HEK293 (cell line): ENCODE measurements at regions not wholly inside any gene's neighbourhood (a gene's known extent, or its start where the extent isn't known, plus 50 kb on each side); places are given as distances from the start of the nearest gene placed in this dataset.
A peak's percentile ranks its signal among the peaks of the same experiment; 100 is the strongest.
"Not testable (repeated sequence)": the region's sequence is repeated elsewhere in the genome, so short reads cannot be mapped to it uniquely, and the experiment has no call there.

Source experiments
- CTCF ChIA-PET: fragments of 350-600 bp; formaldehyde crosslinking; extraction: SDS; loops from one replicate; lab custom pipeline; 2021; ENCODE audit warnings: antibody characterized with exemption; lab: Yijun Ruan, JAX
- POLR2A ChIA-PET: fragments of 300-600 bp; formaldehyde crosslinking; extraction: SDS; loops from one replicate; lab custom pipeline; 2020; ENCODE audit warnings: antibody characterized with exemption, inconsistent platforms; lab: Yijun Ruan, JAX
- H3K27ac ChIP-seq: fragments of 200-500 bp; sonication (Bioruptor generic); 2 replicates; pipeline ENCODE4 v1.5.1; 2014; ENCODE audit warnings: low read depth, low read length, control low read depth, inconsistent platforms; ENCODE audit errors: extremely low read depth
- H3K36me3 ChIP-seq, 2 experiments: fragments of 200-500 bp in 1 of 2; sonication (Bioruptor generic) in 1 of 2; 1 replicate in 1 of 2; 2 replicates in 1 of 2; pipeline ENCODE4 v1.5.1; 2014 to 2017; ENCODE audit warnings: inconsistent platforms in 2 of 2, low read length in 2 of 2; ENCODE audit not compliant: control insufficient read depth in 2 of 2, insufficient read depth in 1 of 2
- H3K4me1 ChIP-seq: fragments of 200-500 bp; sonication (Bioruptor generic); 2 replicates; pipeline ENCODE4 v1.5.1; 2014; ENCODE audit warnings: mild to moderate bottlenecking, low read length, inconsistent platforms; ENCODE audit not compliant: control insufficient read depth, insufficient read depth
- H3K4me3 ChIP-seq: 2 replicates; pipeline ENCODE4 v1.5.1; 2011; ENCODE audit warnings: low read depth, mild to moderate bottlenecking, control low read depth, low read length, moderate library complexity
- H3K9me3 ChIP-seq: fragments of 200-500 bp; sonication (Bioruptor generic); 2 replicates; pipeline ENCODE4 v1.5.1; 2014; ENCODE audit warnings: low read depth, low read length, inconsistent platforms; ENCODE audit not compliant: control insufficient read depth, insufficient read depth
- BCL6B ChIP-seq: fragments of 450-650 bp; formaldehyde crosslinking; IDR thresholded peaks from 2 replicates; pipeline ENCODE4 v1.5.1; 2017; ENCODE audit warnings: missing biosample characterization, missing genetic modification characterization
- MZF1 ChIP-seq: fragments of 450-650 bp; formaldehyde crosslinking; IDR thresholded peaks from 2 replicates; pipeline ENCODE4 v1.5.1; 2017; ENCODE audit warnings: missing biosample characterization, missing genetic modification characterization, borderline replicate concordance
- PATZ1 ChIP-seq: fragments of 450-650 bp; formaldehyde crosslinking; IDR thresholded peaks from 2 replicates; pipeline ENCODE4 v1.5.1; 2016; ENCODE audit warnings: missing biosample characterization, missing genetic modification characterization
- SP2 ChIP-seq: fragments of 450-650 bp; formaldehyde crosslinking; IDR thresholded peaks from 2 replicates; pipeline ENCODE4 v1.5.1; 2016; ENCODE audit warnings: missing biosample characterization, missing genetic modification characterization
- SP3 ChIP-seq: fragments of 450-650 bp; formaldehyde crosslinking; IDR thresholded peaks from 2 replicates; pipeline ENCODE4 v1.5.1; 2016; ENCODE audit warnings: missing biosample characterization, missing genetic modification characterization
- ZNF16 ChIP-seq: fragments of 450-650 bp; formaldehyde crosslinking; IDR thresholded peaks from 2 replicates; pipeline ENCODE4 v1.5.1; 2016; ENCODE audit warnings: low read depth, missing biosample characterization, missing genetic modification characterization
- ZNF221 ChIP-seq: fragments of 450-650 bp; formaldehyde crosslinking; IDR thresholded peaks from 2 replicates; pipeline ENCODE4 v1.5.1; 2017; ENCODE audit warnings: missing biosample characterization, missing genetic modification characterization, borderline replicate concordance
- ZNF24 ChIP-seq: fragments of 450-650 bp; formaldehyde crosslinking; IDR thresholded peaks from 2 replicates; pipeline ENCODE4 v1.5.1; 2016; ENCODE audit warnings: missing biosample characterization, missing genetic modification characterization
- ZNF266 ChIP-seq: fragments of 450-650 bp; formaldehyde crosslinking; IDR thresholded peaks from 2 replicates; pipeline ENCODE4 v1.5.1; 2016; ENCODE audit warnings: missing biosample characterization, missing genetic modification characterization, low read depth
- ZNF350 ChIP-seq: fragments of 450-650 bp; formaldehyde crosslinking; IDR thresholded peaks from 2 replicates; pipeline ENCODE4 v1.5.0; 2017; ENCODE audit warnings: missing biosample characterization, mild to moderate bottlenecking, missing genetic modification characterization
- ZNF391 ChIP-seq: fragments of 450-650 bp; formaldehyde crosslinking; IDR thresholded peaks from 2 replicates; pipeline ENCODE4 v1.5.1; 2016; ENCODE audit warnings: low read depth, missing biosample characterization, missing genetic modification characterization, borderline replicate concordance
- ZNF544 ChIP-seq: fragments of 450-650 bp; formaldehyde crosslinking; IDR thresholded peaks from 2 replicates; pipeline ENCODE4 v1.5.0; 2017; ENCODE audit warnings: missing biosample characterization, missing genetic modification characterization
- ZNF600 ChIP-seq: fragments of 450-650 bp; formaldehyde crosslinking; IDR thresholded peaks from 2 replicates; pipeline ENCODE4 v1.5.1; 2016; ENCODE audit warnings: missing biosample characterization, missing genetic modification characterization
- ZNF776 ChIP-seq: fragments of 450-650 bp; formaldehyde crosslinking; IDR thresholded peaks from 2 replicates; pipeline ENCODE4 v1.5.0; 2017; ENCODE audit warnings: missing biosample characterization, missing genetic modification characterization, borderline replicate concordance
- ZSCAN16 ChIP-seq: fragments of 450-650 bp; formaldehyde crosslinking; IDR thresholded peaks from 2 replicates; pipeline ENCODE4 v1.5.1; 2016; ENCODE audit warnings: missing biosample characterization, missing genetic modification characterization
- ZSCAN30 ChIP-seq: fragments of 450-650 bp; IDR thresholded peaks from 2 replicates; pipeline ENCODE4 v1.5.1; 2018; ENCODE audit warnings: missing biosample characterization, mild to moderate bottlenecking, missing genetic modification characterization, moderate library complexity
- TF ChIP-seq, protein P1 (sequence below): fragments of 450-650 bp; formaldehyde crosslinking; optimal IDR thresholded peaks from 2 replicates; pipeline ENCODE3; 2016; ENCODE audit warnings: missing biosample characterization, mild to moderate bottlenecking, missing genetic modification characterization
- TF ChIP-seq, protein P2 (sequence below): fragments of 450-650 bp; formaldehyde crosslinking; IDR thresholded peaks from 2 replicates; pipeline ENCODE4 v1.5.0; 2017; ENCODE audit warnings: missing biosample characterization, missing genetic modification characterization, borderline replicate concordance

- TF ChIP-seq BCL6B (tag by site-specific recombination) (peak; percentile 34; the same call in 1 of the 2 replicates), ZNF266 (no peak)
- Histone ChIP-seq H3K9me3 (no peaks in the 10 kb centered on the region), H3K4me1 (peaks cover 9% of the 10 kb centered on the region), H3K4me3 (no peak overlapping the region), H3K27ac (no peak overlapping the region), H3K36me3 (no peaks in the 10 kb centered on the region)
- ChIA-PET POLR2A (no interaction called here), CTCF (no interaction called here)
Observed at GRCh38 chr6:112936504-112936903, 589.4 kb downstream of the RFPL4B start.

DNA sequence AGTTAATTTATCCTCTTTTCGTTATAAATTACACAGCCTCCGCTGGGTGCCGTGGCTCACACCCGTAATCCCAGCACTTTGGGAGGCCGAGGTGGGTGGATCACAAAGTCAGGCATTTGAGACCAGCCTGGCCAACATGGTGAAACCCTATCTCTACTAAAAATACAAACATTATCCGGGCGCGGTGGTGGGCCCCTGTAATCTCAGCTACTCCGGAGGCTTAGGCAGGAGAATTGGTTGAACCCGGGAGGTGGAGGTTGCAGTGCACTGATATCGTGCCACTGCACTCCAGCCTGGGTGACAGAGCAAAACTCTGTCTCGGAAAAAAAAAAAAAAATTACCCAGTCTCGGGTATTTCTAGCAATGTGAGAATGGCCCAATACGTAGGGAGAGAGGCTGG lies 590.6 kb downstream of the RFPL4B start:
- POLR2A ChIA-PET = not testable (repeated sequence)

DNA sequence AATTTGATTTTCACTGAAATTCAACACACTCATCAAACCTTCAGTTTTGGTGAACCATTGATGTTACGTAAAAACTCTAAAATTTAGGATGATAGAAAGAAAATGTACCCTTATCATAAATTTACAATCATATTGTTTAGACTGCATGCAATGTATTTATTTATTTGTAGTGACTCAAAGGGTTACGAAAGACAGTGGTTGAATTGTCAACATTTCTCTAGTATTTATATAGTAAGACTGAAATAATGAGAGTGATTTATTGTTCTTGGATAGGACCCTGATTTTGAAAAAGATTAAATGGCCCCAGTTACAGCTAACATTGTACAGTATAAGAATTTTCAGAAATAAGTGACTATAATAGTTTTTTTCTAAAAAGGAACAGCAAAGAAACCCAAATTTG lies 591.5 kb downstream of the RFPL4B start:
- no peak for TF ChIP-seq ZSCAN16 (tag by site-specific recombination)
- TF ChIP-seq SP3 (tag by site-specific recombination) = no peak
- TF ChIP-seq ZSCAN30 (tag by site-specific recombination) = no peak
- no peak for TF ChIP-seq PATZ1
- TF ChIP-seq ZNF16 (tag by site-specific recombination) = no peak
- TF ChIP-seq, protein P1, sequence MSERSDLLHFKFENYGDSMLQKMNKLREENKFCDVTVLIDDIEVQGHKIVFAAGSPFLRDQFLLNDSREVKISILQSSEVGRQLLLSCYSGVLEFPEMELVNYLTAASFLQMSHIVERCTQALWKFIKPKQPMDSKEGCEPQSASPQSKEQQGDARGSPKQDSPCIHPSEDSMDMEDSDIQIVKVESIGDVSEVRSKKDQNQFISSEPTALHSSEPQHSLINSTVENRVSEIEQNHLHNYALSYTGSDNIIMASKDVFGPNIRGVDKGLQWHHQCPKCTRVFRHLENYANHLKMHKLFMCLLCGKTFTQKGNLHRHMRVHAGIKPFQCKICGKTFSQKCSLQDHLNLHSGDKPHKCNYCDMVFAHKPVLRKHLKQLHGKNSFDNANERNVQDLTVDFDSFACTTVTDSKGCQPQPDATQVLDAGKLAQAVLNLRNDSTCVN = no peak
- TF ChIP-seq ZNF221 (tag by site-specific recombination) = no peak
- TF ChIP-seq ZNF544 (tag by site-specific recombination) = no peak
- TF ChIP-seq ZNF600 (tag by site-specific recombination) = no peak
- no peak for TF ChIP-seq SP2 (tag by site-specific recombination)
- TF ChIP-seq, protein P2, sequence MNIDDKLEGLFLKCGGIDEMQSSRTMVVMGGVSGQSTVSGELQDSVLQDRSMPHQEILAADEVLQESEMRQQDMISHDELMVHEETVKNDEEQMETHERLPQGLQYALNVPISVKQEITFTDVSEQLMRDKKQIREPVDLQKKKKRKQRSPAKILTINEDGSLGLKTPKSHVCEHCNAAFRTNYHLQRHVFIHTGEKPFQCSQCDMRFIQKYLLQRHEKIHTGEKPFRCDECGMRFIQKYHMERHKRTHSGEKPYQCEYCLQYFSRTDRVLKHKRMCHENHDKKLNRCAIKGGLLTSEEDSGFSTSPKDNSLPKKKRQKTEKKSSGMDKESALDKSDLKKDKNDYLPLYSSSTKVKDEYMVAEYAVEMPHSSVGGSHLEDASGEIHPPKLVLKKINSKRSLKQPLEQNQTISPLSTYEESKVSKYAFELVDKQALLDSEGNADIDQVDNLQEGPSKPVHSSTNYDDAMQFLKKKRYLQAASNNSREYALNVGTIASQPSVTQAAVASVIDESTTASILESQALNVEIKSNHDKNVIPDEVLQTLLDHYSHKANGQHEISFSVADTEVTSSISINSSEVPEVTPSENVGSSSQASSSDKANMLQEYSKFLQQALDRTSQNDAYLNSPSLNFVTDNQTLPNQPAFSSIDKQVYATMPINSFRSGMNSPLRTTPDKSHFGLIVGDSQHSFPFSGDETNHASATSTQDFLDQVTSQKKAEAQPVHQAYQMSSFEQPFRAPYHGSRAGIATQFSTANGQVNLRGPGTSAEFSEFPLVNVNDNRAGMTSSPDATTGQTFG (tag by site-specific recombination) = no peak
- no peak for TF ChIP-seq ZNF776
- TF ChIP-seq ZNF24 (tag by site-specific recombination) = no peak
- no peak for TF ChIP-seq ZNF350
- no peak for TF ChIP-seq ZNF391 (tag by site-specific recombination)
- no peak for TF ChIP-seq MZF1 (tag by site-specific recombination)
- POLR2A ChIA-PET = no interaction called here
- H3K4me1 ChIP-seq = peaks cover 9% of the 10 kb centered on the region
- no peaks in the 10 kb centered on the region for H3K36me3 ChIP-seq
- H3K9me3 ChIP-seq = no peaks in the 10 kb centered on the region
- H3K27ac ChIP-seq = no peak overlapping the region
- CTCF ChIA-PET = no interaction called here
- H3K4me3 ChIP-seq = no peak overlapping the region

More for the DNA sequence above, 590.6 kb downstream of the RFPL4B start:
- H3K36me3 ChIP-seq, H3K4me3 ChIP-seq, CTCF ChIA-PET, H3K4me1 ChIP-seq, H3K27ac ChIP-seq, H3K9me3 ChIP-seq: not testable (repeated sequence)
